ENCODE measurements at regions not wholly inside any gene's neighbourhood (a gene's known extent, or its start where the extent isn't known, plus 50 kb on each side); places are given as distances from the start of the nearest gene placed in this dataset.

DNA sequence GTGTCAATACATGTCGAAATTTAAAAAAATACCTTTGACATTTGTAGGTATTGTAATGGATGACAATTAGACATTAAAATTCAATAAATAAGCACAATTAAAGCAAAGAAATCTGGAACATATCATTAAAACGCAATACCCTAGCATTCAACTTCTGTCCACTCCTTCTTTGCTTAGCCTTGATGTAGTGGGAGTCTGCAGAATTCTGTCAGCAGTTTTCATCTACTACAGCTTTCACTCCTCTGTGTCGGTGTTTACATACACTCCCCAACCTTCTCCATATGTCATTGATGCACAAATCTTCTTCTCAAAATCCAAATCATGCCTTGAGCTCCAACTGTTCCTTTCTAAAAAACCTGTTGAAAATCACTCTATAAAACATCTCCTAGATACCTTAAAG is 1380.6 kb downstream of the DSC3 start:
- TF ChIP-seq FEZF1 (tag by site-specific recombination; IDR thresholded peaks at IDR 0.05): no peak
- TF ChIP-seq ZFHX2 (tag by site-specific recombination; conservative IDR thresholded peaks at IDR 0.05): no peak
- no peak for TF ChIP-seq ZNF184 (tag by site-specific recombination; IDR thresholded peaks at IDR 0.05)
- no peak for TF ChIP-seq ZNF621 (tag by site-specific recombination; IDR thresholded peaks at IDR 0.05)
- no peak for TF ChIP-seq EGR2 (tag by site-specific recombination; IDR thresholded peaks at IDR 0.05; ENCODE audit: low read depth)
- TF ChIP-seq ZNF580 (tag by site-specific recombination; IDR thresholded peaks at IDR 0.05): no peak
- no peak for TF ChIP-seq ZNF558 (tag by site-specific recombination; IDR thresholded peaks at IDR 0.05)
- no peak for TF ChIP-seq ZNF747 (tag by site-specific recombination; IDR thresholded peaks at IDR 0.05)
- TF ChIP-seq ZNF433 (tag by site-specific recombination; IDR thresholded peaks at IDR 0.05; ENCODE audit: low read depth): no peak
- TF ChIP-seq ZBTB49 (tag by site-specific recombination; IDR thresholded peaks at IDR 0.05; ENCODE audit: low read depth): no peak
- no peak for TF ChIP-seq ZNF626 (tag by site-specific recombination; IDR thresholded peaks at IDR 0.05)
- no peak for TF ChIP-seq ZBTB1 (tag by site-specific recombination; IDR thresholded peaks at IDR 0.05)
- no peak for TF ChIP-seq ZNF707 (tag by site-specific recombination; IDR thresholded peaks at IDR 0.05)
- no peak for TF ChIP-seq SP3 (tag by site-specific recombination; IDR thresholded peaks at IDR 0.05)
- no peak for TF ChIP-seq BCL11A (tag by site-specific recombination; IDR thresholded peaks at IDR 0.05; ENCODE audit: low read depth)
- no peaks in the 10 kb centered on the region for H3K4me1 ChIP-seq (ENCODE audit: control insufficient read depth, insufficient read depth, low read length)
- no peaks in the 10 kb centered on the region for H3K36me3 ChIP-seq (ENCODE audit: control insufficient read depth in 2 of 2, insufficient read depth in 1 of 2, low read length in 2 of 2)
- H3K27ac ChIP-seq (ENCODE audit: extremely low read depth, low read depth, low read length): no peak overlapping the region
- CTCF ChIA-PET: no interaction called here
- H3K9me3 ChIP-seq (ENCODE audit: control insufficient read depth, insufficient read depth, low read depth, low read length): no peaks in the 10 kb centered on the region
- H3K4me3 ChIP-seq (ENCODE audit: low read depth, low read length): no peak overlapping the region
- POLR2A ChIA-PET: no interaction called here

- TF ChIP-seq ZNF155 (tag by site-specific recombination; IDR thresholded peaks at IDR 0.05) (no peak), ZNF426 (tag by site-specific recombination; IDR thresholded peaks at IDR 0.05) (no peak), ZNF664 (tag by site-specific recombination; IDR thresholded peaks at IDR 0.05) (no peak), ZNF645 (tag by site-specific recombination; IDR thresholded peaks at IDR 0.05) (no peak), ZNF114 (tag by site-specific recombination; IDR thresholded peaks at IDR 0.05) (no peak), ZNF416 (tag by site-specific recombination; IDR thresholded peaks at IDR 0.05) (no peak), ZBTB7A (tag by site-specific recombination; IDR thresholded peaks at IDR 0.05; ENCODE audit: low read depth) (no peak), ZFHX2 (tag by site-specific recombination; conservative IDR thresholded peaks at IDR 0.05) (no peak), KLF9 (tag by site-specific recombination; IDR thresholded peaks at IDR 0.05; ENCODE audit: low read depth) (no peak), REPIN1 (tag by site-specific recombination; IDR thresholded peaks at IDR 0.05; ENCODE audit: low read depth) (no peak), ZNF585B (tag by site-specific recombination; IDR thresholded peaks at IDR 0.05) (no peak)
- TF ChIP-seq, protein P1, sequence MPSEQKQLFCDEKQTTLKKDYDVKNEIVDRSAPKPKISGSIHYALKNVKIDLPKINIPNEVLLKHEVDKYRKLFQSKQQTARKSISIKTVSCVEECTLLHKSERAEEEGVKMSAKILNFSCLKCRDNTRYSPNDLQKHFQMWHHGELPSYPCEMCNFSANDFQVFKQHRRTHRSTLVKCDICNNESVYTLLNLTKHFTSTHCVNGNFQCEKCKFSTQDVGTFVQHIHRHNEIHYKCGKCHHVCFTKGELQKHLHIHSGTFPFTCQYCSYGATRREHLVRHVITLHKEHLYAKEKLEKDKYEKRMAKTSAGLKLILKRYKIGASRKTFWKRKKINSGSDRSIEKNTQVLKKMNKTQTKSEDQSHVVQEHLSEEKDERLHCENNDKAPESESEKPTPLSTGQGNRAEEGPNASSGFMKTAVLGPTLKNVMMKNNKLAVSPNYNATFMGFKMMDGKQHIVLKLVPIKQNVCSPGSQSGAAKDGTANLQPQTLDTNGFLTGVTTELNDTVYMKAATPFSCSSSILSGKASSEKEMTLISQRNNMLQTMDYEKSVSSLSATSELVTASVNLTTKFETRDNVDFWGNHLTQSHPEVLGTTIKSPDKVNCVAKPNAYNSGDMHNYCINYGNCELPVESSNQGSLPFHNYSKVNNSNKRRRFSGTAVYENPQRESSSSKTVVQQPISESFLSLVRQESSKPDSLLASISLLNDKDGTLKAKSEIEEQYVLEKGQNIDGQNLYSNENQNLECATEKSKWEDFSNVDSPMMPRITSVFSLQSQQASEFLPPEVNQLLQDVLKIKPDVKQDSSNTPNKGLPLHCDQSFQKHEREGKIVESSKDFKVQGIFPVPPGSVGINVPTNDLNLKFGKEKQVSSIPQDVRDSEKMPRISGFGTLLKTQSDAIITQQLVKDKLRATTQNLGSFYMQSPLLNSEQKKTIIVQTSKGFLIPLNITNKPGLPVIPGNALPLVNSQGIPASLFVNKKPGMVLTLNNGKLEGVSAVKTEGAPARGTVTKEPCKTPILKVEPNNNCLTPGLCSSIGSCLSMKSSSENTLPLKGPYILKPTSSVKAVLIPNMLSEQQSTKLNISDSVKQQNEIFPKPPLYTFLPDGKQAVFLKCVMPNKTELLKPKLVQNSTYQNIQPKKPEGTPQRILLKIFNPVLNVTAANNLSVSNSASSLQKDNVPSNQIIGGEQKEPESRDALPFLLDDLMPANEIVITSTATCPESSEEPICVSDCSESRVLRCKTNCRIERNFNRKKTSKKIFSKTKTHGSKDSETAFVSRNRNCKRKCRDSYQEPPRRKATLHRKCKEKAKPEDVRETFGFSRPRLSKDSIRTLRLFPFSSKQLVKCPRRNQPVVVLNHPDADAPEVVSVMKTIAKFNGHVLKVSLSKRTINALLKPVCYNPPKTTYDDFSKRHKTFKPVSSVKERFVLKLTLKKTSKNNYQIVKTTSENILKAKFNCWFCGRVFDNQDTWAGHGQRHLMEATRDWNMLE (tag by site-specific recombination; conservative IDR thresholded peaks at IDR 0.05; ENCODE audit: low read depth): no peak
- TF ChIP-seq, protein P2, sequence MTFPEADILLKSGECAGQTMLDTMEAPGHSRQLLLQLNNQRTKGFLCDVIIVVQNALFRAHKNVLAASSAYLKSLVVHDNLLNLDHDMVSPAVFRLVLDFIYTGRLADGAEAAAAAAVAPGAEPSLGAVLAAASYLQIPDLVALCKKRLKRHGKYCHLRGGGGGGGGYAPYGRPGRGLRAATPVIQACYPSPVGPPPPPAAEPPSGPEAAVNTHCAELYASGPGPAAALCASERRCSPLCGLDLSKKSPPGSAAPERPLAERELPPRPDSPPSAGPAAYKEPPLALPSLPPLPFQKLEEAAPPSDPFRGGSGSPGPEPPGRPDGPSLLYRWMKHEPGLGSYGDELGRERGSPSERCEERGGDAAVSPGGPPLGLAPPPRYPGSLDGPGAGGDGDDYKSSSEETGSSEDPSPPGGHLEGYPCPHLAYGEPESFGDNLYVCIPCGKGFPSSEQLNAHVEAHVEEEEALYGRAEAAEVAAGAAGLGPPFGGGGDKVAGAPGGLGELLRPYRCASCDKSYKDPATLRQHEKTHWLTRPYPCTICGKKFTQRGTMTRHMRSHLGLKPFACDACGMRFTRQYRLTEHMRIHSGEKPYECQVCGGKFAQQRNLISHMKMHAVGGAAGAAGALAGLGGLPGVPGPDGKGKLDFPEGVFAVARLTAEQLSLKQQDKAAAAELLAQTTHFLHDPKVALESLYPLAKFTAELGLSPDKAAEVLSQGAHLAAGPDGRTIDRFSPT (tag by site-specific recombination; IDR thresholded peaks at IDR 0.05): no peak
- H3K27ac ChIP-seq (ENCODE audit: extremely low read depth, low read depth, low read length): no peak overlapping the region
- H3K36me3 ChIP-seq (ENCODE audit: control insufficient read depth in 2 of 2, insufficient read depth in 1 of 2, low read length in 2 of 2): no peaks in the 10 kb centered on the region
- H3K4me3 ChIP-seq (ENCODE audit: low read depth, low read length): no peak overlapping the region
- no peaks in the 10 kb centered on the region for H3K4me1 ChIP-seq (ENCODE audit: control insufficient read depth, insufficient read depth, low read length)
- ChIA-PET POLR2A (no interaction called here), CTCF (no interaction called here)
- H3K9me3 ChIP-seq (ENCODE audit: control insufficient read depth, insufficient read depth, low read depth, low read length): no peaks in the 10 kb centered on the region
These were observed 1381.8 kb downstream of the DSC3 start for GRCh38 chr18:29660777-29661176.
